ENCODE measurements at regions not wholly inside any gene's neighbourhood (a gene's known extent, or its start where the extent isn't known, plus 50 kb on each side); places are given as distances from the start of the nearest gene placed in this dataset.

DNA sequence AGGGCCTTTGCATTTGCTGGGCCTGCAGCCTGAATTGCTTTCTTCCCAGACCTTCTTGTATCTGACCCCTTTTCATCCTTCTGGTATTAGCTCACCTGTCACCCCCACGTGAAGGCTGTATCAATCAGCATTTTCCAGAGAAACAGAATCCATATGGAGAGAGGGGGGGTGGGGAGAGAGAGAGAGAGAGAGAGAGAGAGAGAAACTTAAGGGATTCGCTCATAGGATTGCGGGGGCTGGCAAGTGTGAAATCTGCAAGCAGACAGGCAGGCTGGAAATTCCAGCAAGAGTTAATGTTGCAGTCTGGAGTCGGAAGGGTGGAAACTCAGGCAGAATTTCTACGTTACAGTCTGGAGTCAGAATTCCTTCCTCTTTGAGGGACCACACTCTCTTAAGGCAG, 410.7 kb upstream of the SULF2 start:
- Histone ChIP-seq H3K36me3 (no peaks in the 10 kb centered on the region), H3K4me1 (peaks cover 3 to 27% (median 22%) of the 10 kb centered on the region in 4 donors), H3K27me3 (no peaks in the 10 kb centered on the region), H3K27ac (replicated peaks in 1 of 4) (no peak overlapping the region), H3K9me3 (no peaks in the 10 kb centered on the region), H3K4me3 (no peak overlapping the region)
- 78% methylated on average over 5 of the region's 5 CpGs for WGBS
- TF ChIP-seq POLR2AphosphoS5 (IDR thresholded peaks at IDR 0.05) (no peak), EP300 (IDR thresholded peaks at IDR 0.05) (no peak), POLR2A (IDR thresholded peaks at IDR 0.05; ENCODE audit: low read depth) (no peak)
- TF ChIP-seq, protein P1, sequence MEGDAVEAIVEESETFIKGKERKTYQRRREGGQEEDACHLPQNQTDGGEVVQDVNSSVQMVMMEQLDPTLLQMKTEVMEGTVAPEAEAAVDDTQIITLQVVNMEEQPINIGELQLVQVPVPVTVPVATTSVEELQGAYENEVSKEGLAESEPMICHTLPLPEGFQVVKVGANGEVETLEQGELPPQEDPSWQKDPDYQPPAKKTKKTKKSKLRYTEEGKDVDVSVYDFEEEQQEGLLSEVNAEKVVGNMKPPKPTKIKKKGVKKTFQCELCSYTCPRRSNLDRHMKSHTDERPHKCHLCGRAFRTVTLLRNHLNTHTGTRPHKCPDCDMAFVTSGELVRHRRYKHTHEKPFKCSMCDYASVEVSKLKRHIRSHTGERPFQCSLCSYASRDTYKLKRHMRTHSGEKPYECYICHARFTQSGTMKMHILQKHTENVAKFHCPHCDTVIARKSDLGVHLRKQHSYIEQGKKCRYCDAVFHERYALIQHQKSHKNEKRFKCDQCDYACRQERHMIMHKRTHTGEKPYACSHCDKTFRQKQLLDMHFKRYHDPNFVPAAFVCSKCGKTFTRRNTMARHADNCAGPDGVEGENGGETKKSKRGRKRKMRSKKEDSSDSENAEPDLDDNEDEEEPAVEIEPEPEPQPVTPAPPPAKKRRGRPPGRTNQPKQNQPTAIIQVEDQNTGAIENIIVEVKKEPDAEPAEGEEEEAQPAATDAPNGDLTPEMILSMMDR (IDR thresholded peaks at IDR 0.05) = no peak
- no peak for DNase-seq (ENCODE audit: extremely low spot score)
- intact Hi-C loops (cut with DNase I) = loop anchor here (10.0 kb wide), 1 partner anchor 61 kb away; no protein-coding TSS in a partner anchor

DNA sequence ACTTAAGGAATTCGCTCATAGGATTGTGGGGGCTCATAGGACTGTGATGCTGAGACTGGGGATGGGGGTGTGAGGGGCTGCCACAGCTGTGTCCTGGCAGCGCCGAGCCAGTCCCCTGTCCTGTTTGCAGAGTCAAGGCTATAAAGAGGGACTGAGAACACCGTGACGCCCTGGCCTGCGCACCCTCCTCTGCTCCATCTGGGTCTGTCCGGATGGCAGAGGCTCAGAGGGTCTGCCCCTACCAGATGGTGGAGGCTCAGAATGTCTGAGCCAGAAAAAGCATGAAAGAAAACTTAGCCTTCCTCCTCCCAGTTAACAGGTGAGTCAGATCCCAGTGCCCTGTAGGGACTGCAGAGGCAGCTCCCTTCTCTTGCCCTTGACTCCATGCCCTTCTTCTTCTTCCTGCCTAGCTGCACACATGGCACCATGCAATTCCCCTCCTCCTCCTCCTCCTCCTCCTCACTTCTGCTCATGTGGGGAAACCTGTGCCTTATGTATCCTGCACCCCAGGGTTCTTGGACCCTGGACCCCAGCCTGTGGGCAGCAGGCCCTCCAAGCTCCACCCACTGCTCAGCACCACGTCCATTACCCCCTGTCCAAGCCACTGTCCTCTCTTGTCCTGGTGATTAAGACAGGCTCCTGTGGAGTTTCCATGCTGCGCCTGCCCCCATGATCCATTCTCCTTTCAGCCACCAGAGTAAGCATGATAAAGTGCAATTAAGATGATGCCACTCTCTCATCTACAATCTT, 410.0 kb upstream of the SULF2 start:
- 92% methylated on average over 5 of the region's 9 CpGs for WGBS
- H3K9me3 ChIP-seq = no peaks in the 10 kb centered on the region
- no peak for DNase-seq (ENCODE audit: extremely low spot score)
- H3K4me3 ChIP-seq = no peak overlapping the region
- H3K4me1 ChIP-seq = peaks cover 3 to 34% (median 29%) of the 10 kb centered on the region in 4 donors
- intact Hi-C loops (cut with DNase I) = loop anchor here (10.0 kb wide), 1 partner anchor 60 kb away; no protein-coding TSS in a partner anchor
- no peak overlapping the region for H3K27ac ChIP-seq (replicated peaks in 1 of 4)
- no peaks in the 10 kb centered on the region for H3K36me3 ChIP-seq
- H3K27me3 ChIP-seq = no peaks in the 10 kb centered on the region
- TF ChIP-seq EP300 (IDR thresholded peaks at IDR 0.05) (no peak), POLR2AphosphoS5 (IDR thresholded peaks at IDR 0.05) (no peak), POLR2A (IDR thresholded peaks at IDR 0.05; ENCODE audit: low read depth) (no peak)
- TF ChIP-seq, protein P1 (IDR thresholded peaks at IDR 0.05) = no peak

DNA sequence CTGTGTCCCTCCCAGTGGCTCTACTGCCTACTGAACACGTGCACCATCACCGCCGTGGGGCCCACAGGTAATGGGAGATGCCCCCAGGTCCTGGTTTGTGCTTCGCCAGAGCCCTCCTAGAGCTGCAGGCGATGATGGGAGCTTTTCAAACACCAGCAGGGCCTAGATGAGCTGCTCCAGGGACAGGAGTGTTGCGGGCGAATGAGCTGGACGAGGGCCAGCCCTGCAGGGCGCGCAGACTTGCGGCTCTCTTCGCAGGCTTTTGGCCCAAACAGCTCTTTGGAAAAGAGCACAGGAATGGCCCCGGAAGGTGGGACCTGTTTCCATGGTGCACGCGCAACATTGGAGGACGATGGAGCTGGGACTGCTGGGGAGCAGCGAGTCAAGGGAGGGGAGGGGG, 409.3 kb upstream of the SULF2 start:
- intact Hi-C loops (cut with DNase I) = loop anchor here (10.0 kb wide), 1 partner anchor 60 kb away; no protein-coding TSS in a partner anchor
- H3K27me3 ChIP-seq = no peaks in the 10 kb centered on the region
- H3K4me1 ChIP-seq = peaks cover 3 to 41% (median 36%) of the 10 kb centered on the region in 4 donors
- no peak for DNase-seq (ENCODE audit: extremely low spot score)
- no peak overlapping the region for H3K4me3 ChIP-seq
- no peak for TF ChIP-seq EP300 (IDR thresholded peaks at IDR 0.05)
- TF ChIP-seq, protein P1 (IDR thresholded peaks at IDR 0.05) = no peak
- TF ChIP-seq POLR2AphosphoS5 (IDR thresholded peaks at IDR 0.05) = no peak
- H3K36me3 ChIP-seq = no peaks in the 10 kb centered on the region
- no peaks in the 10 kb centered on the region for H3K9me3 ChIP-seq
- 65% methylated on average over 12 of the region's 17 CpGs for WGBS
- H3K27ac ChIP-seq (replicated peaks in 1 of 4) = no peak overlapping the region

DNA sequence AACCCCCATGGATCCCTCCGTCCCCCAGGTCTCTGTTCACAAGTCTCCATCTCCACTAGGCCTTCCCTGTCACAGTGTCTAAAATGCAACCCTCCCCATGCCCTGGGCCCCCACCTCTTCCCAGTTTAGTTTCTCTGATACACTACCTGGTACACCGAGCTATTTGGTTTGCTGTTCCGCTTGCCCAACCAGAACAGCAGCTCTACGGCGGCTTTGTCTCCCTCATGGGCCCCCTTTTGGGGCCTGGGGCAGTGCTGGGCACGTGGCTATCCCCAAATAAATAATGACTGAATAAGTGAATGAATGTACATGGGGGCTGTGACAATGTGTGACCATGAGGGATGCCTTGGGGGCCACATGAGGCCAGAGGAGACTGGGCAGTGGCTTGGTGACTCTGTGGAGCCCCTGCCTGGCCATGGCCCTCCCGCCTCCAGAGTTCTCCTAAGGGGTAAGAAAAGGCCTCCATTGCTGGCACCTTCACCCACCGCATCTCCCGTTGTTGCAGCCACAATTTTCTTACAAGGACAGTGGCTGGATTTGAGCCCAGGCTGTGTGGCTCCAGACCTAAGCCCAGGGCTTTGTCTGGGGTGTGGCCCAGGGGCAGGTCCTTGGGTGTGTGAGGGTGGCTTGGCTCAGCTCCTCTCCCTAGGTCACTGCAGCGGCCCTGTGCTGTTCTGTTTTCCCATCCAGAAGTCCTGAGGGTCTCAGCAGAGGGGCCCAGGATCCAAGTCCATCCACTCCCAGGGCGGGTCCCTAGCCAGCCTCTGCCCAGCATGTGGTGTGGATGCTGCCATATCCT, 408.5 kb upstream of the SULF2 start:
- Histone ChIP-seq H3K4me3 (no peak overlapping the region), H3K27ac (replicated peaks in 1 of 4) (no peak overlapping the region), H3K4me1 (peaks cover 3 to 47% (median 43%) of the 10 kb centered on the region in 4 donors), H3K36me3 (no peaks in the 10 kb centered on the region), H3K27me3 (no peaks in the 10 kb centered on the region), H3K9me3 (no peaks in the 10 kb centered on the region)
- no peak for DNase-seq (ENCODE audit: extremely low spot score)
- WGBS = 94% methylated on average over 8 of the region's 11 CpGs
- intact Hi-C loops (cut with DNase I) = loop anchor here (10.0 kb wide), 1 partner anchor 59 kb away; no protein-coding TSS in a partner anchor
- TF ChIP-seq POLR2A (IDR thresholded peaks at IDR 0.05; ENCODE audit: low read depth) (no peak), EP300 (IDR thresholded peaks at IDR 0.05) (no peak), POLR2AphosphoS5 (IDR thresholded peaks at IDR 0.05) (no peak)
- TF ChIP-seq, protein P1 (IDR thresholded peaks at IDR 0.05) = no peak
